Fibroblast of upper back skin (primary cell): ENCODE measurements at regions not wholly inside any gene's neighbourhood (a gene's known extent, or its start where the extent isn't known, plus 50 kb on each side); places are given as distances from the start of the nearest gene placed in this dataset.

Source experiments
- DNase-seq: peaks from one replicate; pipeline ENCODE4 v3.0.0-alpha.2; 2013

GRCh38 chr17:34414339-34414738, 51.3 kb upstream of the CCL1 start:
- no peak for DNase-seq

- no peak for DNase-seq
Measured at GRCh38 chr17:34413443-34414119, 50.5 kb upstream of the CCL1 start.

DNA sequence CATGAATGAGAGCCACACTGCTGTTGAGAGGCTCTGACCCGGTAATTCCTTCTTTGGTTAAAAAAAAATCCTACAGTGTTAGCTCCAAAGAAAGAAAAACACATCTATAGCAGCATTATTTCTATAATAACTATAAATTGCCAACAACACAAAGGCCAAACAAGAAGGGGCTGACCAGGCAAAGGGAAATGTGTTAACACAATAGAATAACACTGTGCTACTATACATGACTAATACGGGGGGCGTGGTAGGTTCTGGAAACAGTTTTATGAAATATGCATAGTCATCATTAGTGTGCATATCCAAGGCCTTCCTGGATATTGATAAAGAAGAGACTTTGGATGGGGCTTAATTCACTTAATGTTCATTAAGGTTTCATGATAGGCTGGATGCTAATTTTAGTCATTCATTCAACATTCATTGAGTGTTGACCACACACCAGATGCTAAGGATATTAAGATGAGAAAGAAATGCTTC, 50.0 kb upstream of the CCL1 start:
- DNase-seq = peak; percentile 31
